ENCODE measurements at regions not wholly inside any gene's neighbourhood (a gene's known extent, or its start where the extent isn't known, plus 50 kb on each side); places are given as distances from the start of the nearest gene placed in this dataset.

- Mint-ChIP-seq H3K9me3 (no peaks in the 10 kb centered on the region), H3K36me3 (no peaks in the 10 kb centered on the region)
- CTCF ChIA-PET, result interaction anchor here (1.3 kb wide), 1 partner anchor 664 kb away, joined by 4 read pairs; no protein-coding TSS in a partner anchor
Observed at GRCh38 chr4:176383273-176384077, 63.7 kb downstream of the SPCS3 start.

GRCh38 chr4:176385601-176386000 is 65.8 kb downstream of the SPCS3 start:
- ChIA-PET POLR2A (no interaction called here), CTCF (no interaction called here)
- H3K9me3 Mint-ChIP-seq, result no peaks in the 10 kb centered on the region
- intact Hi-C loops (cut with micrococcal nuclease), result no loop called here
- H3K4me1 Mint-ChIP-seq (ENCODE audit: low read depth), result no peaks in the 10 kb centered on the region
- H3K4me3 Mint-ChIP-seq, result no peak overlapping the region
- DNase-seq, result no peak
- H3K27ac Mint-ChIP-seq, result no peak overlapping the region
- H3K27me3 Mint-ChIP-seq, result peaks cover 7% of the 10 kb centered on the region
- no peaks in the 10 kb centered on the region for H3K36me3 Mint-ChIP-seq

More at GRCh38 chr4:176383273-176384077, 63.7 kb downstream of the SPCS3 start:
- peaks cover 5% of the 10 kb centered on the region for H3K27me3 Mint-ChIP-seq
- intact Hi-C loops (cut with micrococcal nuclease), result no loop called here
- H3K4me3 Mint-ChIP-seq, result no peak overlapping the region
- POLR2A ChIA-PET, result no interaction called here
- DNase-seq, result no peak
- H3K4me1 Mint-ChIP-seq (ENCODE audit: low read depth), result no peaks in the 10 kb centered on the region
- no peak overlapping the region for H3K27ac Mint-ChIP-seq

- Mint-ChIP-seq H3K27ac (no peak overlapping the region), H3K4me1 (ENCODE audit: low read depth) (no peaks in the 10 kb centered on the region), H3K36me3 (no peaks in the 10 kb centered on the region), H3K4me3 (no peak overlapping the region), H3K9me3 (no peaks in the 10 kb centered on the region), H3K27me3 (peaks cover 9% of the 10 kb centered on the region)
- ChIA-PET CTCF (interaction anchor here (0.7 kb wide), 1 partner anchor 12 kb away, joined by 3 read pairs; no protein-coding TSS in a partner anchor), POLR2A (no interaction called here)
- intact Hi-C loops (cut with micrococcal nuclease), result no loop called here
- no peak for DNase-seq
Observed at GRCh38 chr4:176387571-176387970, 67.8 kb downstream of the SPCS3 start.

- Mint-ChIP-seq H3K4me3 (no peak overlapping the region), H3K27me3 (peaks cover 4% of the 10 kb centered on the region), H3K4me1 (ENCODE audit: low read depth) (no peaks in the 10 kb centered on the region), H3K27ac (no peak overlapping the region), H3K36me3 (no peaks in the 10 kb centered on the region), H3K9me3 (no peaks in the 10 kb centered on the region)
- CTCF ChIA-PET, result no interaction called here
- intact Hi-C loops (cut with micrococcal nuclease), result loop anchor here (10.0 kb wide), 1 partner anchor 1361 kb away; no protein-coding TSS in a partner anchor
- POLR2A ChIA-PET, result no interaction called here
- no peak for DNase-seq
Observed at GRCh38 chr4:176393306-176394013, 73.7 kb downstream of the SPCS3 start.

- Mint-ChIP-seq H3K4me3 (no peak overlapping the region), H3K27me3 (no peaks in the 10 kb centered on the region), H3K36me3 (no peaks in the 10 kb centered on the region), H3K9me3 (no peaks in the 10 kb centered on the region), H3K4me1 (ENCODE audit: low read depth) (no peaks in the 10 kb centered on the region), H3K27ac (no peak overlapping the region)
- intact Hi-C loops (cut with micrococcal nuclease), result no loop called here
- DNase-seq, result no peak
- POLR2A ChIA-PET, result no interaction called here
- CTCF ChIA-PET, result no interaction called here
Observed at GRCh38 chr4:176400816-176401461, 81.2 kb downstream of the SPCS3 start.

DNA sequence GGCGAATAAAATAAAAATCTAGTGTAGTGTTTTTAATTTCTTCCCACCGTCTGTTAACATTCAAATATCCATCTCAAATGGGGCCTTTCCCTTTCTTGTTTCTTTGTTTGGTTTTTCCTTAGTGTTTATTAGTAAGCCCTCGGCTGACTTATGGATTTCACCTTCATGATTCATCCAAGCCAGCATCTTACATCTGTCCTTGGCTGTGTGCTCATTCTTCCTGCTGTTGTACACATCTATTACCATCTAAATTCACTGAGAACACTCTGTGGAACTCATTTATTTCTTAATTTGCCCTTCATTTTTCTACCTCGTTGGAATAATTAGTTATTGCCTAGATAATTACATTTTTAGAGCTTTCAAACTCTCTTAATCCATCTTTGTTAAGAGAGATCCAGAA is 84.9 kb downstream of the SPCS3 start:
- ChIA-PET CTCF (interaction anchor here (1.3 kb wide), 1 partner anchor 27 kb away, joined by 3 read pairs; no protein-coding TSS in a partner anchor), POLR2A (no interaction called here)
- Mint-ChIP-seq H3K36me3 (no peaks in the 10 kb centered on the region), H3K4me1 (ENCODE audit: low read depth) (no peaks in the 10 kb centered on the region), H3K9me3 (no peaks in the 10 kb centered on the region), H3K4me3 (no peak overlapping the region), H3K27ac (no peak overlapping the region), H3K27me3 (no peaks in the 10 kb centered on the region)
- intact Hi-C loops (cut with micrococcal nuclease), result no loop called here
- no peak for DNase-seq

DNA sequence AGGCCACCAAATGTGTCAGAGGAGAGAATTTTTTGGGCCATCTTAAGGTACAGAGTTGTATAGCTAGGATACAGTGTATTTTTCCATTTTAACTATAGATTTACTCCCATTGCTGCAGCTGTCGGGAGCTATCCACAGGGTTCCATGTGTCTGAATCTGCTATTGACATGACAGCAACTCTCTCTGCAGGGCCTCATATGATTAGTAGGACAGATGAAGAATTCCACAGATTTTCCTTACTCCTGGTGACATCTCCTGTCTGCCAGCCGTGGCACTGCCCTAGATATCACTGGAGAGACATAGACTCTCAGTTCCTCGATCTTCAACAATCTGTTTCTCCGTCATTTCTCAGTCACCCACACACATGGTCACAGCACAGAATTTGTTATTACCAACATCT is 86.5 kb downstream of the SPCS3 start:
- no peaks in the 10 kb centered on the region for H3K27me3 Mint-ChIP-seq
- H3K9me3 Mint-ChIP-seq, result no peaks in the 10 kb centered on the region
- ChIA-PET CTCF (no interaction called here), POLR2A (no interaction called here)
- intact Hi-C loops (cut with micrococcal nuclease), result no loop called here
- H3K27ac Mint-ChIP-seq, result no peak overlapping the region
- H3K4me1 Mint-ChIP-seq (ENCODE audit: low read depth), result no peaks in the 10 kb centered on the region
- no peak overlapping the region for H3K4me3 Mint-ChIP-seq
- DNase-seq, result no peak
- no peaks in the 10 kb centered on the region for H3K36me3 Mint-ChIP-seq

DNA sequence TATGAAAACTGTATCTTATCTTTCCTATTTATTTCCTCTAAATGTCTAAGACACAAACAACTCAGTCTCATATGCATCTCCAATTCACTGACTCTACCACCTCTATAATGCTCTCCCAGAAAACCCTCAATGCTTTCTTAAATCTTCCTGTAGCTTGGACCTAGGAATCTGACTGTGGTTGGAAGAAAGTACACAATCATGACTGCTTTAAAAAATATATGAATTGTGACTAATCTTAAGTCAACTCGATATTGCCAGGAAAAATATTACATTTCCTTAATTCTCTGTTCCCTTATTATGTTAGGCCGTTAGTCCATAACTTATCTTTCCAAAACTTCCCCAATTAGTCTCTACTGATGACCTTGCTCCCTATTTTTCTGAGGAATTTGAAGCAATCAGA is 87.0 kb downstream of the SPCS3 start:
- H3K27me3 Mint-ChIP-seq, result no peaks in the 10 kb centered on the region
- no peak for DNase-seq
- H3K4me3 Mint-ChIP-seq, result no peak overlapping the region
- H3K27ac Mint-ChIP-seq, result no peak overlapping the region
- intact Hi-C loops (cut with micrococcal nuclease), result no loop called here
- H3K4me1 Mint-ChIP-seq (ENCODE audit: low read depth), result no peaks in the 10 kb centered on the region
- POLR2A ChIA-PET, result no interaction called here
- CTCF ChIA-PET, result no interaction called here
- no peaks in the 10 kb centered on the region for H3K36me3 Mint-ChIP-seq
- H3K9me3 Mint-ChIP-seq, result no peaks in the 10 kb centered on the region

- POLR2A ChIA-PET, result no interaction called here
- intact Hi-C loops (cut with micrococcal nuclease), result no loop called here
Observed at GRCh38 chr4:176409627-176410026, 89.9 kb downstream of the SPCS3 start.

DNA sequence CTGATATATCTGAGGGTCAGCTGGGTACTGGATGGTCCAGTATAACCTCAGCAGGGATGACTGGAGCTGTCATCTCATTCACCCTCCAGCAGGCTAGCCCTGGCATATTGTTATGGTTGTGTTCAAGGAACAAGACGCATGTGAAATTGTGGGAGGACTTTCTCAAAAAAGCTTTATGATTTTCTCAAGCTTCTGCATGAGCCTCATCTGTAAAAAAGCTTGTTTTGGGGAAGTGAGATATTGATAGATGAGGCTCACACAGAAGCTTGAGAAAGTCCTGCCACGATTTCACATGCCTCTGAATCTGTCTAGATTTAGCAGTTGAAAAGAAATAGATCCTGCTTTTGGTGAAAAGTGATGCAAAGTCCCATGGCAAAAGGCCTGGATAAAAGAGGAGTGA is 93.4 kb downstream of the SPCS3 start:
- ChIA-PET POLR2A (no interaction called here), CTCF (no interaction called here)
- intact Hi-C loops (cut with micrococcal nuclease), result no loop called here
- Mint-ChIP-seq H3K4me3 (no peak overlapping the region), H3K4me1 (ENCODE audit: low read depth) (no peaks in the 10 kb centered on the region), H3K27me3 (peaks cover 1% of the 10 kb centered on the region), H3K27ac (no peak overlapping the region), H3K9me3 (no peaks in the 10 kb centered on the region), H3K36me3 (no peaks in the 10 kb centered on the region)
- no peak for DNase-seq

More at GRCh38 chr4:176409627-176410026, 89.9 kb downstream of the SPCS3 start:
- no peaks in the 10 kb centered on the region for H3K4me1 Mint-ChIP-seq (ENCODE audit: low read depth)
- no peaks in the 10 kb centered on the region for H3K9me3 Mint-ChIP-seq
- CTCF ChIA-PET, result no interaction called here
- H3K27ac Mint-ChIP-seq, result no peak overlapping the region
- no peaks in the 10 kb centered on the region for H3K27me3 Mint-ChIP-seq
- no peak overlapping the region for H3K4me3 Mint-ChIP-seq
- DNase-seq, result no peak
- H3K36me3 Mint-ChIP-seq, result no peaks in the 10 kb centered on the region

DNA sequence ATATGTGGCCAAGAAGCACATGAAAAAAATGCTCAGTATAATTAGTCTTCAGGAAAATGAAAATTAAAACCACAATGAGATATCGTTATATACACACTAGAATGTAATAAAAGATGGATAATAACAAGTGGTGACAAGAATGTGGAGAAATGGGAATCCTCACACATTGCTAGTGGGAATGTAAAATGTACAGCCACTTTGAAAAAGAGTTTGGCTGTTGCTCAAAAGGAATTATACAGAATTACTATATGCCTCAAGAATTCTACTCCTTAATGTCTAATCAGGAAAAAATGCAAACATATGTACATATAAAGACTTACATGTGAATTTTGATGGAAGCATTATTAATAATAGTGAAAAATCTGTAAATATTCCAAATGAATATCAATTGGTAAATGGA is 102.2 kb downstream of the SPCS3 start:
- H3K4me1 Mint-ChIP-seq (ENCODE audit: low read depth), result no peaks in the 10 kb centered on the region
- POLR2A ChIA-PET, result no interaction called here
- no peaks in the 10 kb centered on the region for H3K9me3 Mint-ChIP-seq
- H3K27me3 Mint-ChIP-seq, result peaks cover 2% of the 10 kb centered on the region
- no peak for DNase-seq
- CTCF ChIA-PET, result no interaction called here
- H3K27ac Mint-ChIP-seq, result no peak overlapping the region
- no peaks in the 10 kb centered on the region for H3K36me3 Mint-ChIP-seq
- intact Hi-C loops (cut with micrococcal nuclease), result no loop called here
- no peak overlapping the region for H3K4me3 Mint-ChIP-seq

DNA sequence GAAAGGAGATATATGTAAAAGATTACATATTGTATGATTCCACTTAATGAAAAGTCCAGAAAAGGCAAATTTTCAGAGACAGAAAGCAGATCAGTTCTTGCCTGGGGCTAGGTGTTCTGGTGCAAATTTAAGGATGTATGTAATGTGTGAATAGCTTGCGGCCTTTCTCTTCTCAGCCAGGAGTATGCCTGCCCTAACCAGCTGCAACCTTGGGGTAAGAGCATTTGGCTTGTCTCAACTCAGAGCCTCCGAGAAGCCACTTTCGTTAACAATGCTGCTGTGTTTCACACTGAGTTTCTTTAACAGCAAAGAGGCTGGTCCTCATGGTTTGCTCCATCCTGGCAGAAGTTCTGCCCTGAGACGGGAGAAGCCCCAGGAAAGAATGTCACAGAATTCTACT is 102.7 kb downstream of the SPCS3 start:
- Mint-ChIP-seq H3K9me3 (no peaks in the 10 kb centered on the region), H3K27ac (no peak overlapping the region), H3K36me3 (no peaks in the 10 kb centered on the region), H3K4me3 (no peak overlapping the region), H3K27me3 (peaks cover 1% of the 10 kb centered on the region), H3K4me1 (ENCODE audit: low read depth) (no peaks in the 10 kb centered on the region)
- intact Hi-C loops (cut with micrococcal nuclease), result no loop called here
- no peak for DNase-seq
- CTCF ChIA-PET, result no interaction called here
- POLR2A ChIA-PET, result no interaction called here

All from activated CD4-positive, alpha-beta memory T cell treated with anti-CD3 and anti-CD28 coated beads for 36 hours (primary cell).